AG08396 (cell line): ENCODE measurements at regions not wholly inside any gene's neighbourhood (a gene's known extent, or its start where the extent isn't known, plus 50 kb on each side); places are given as distances from the start of the nearest gene placed in this dataset.
"Not testable (repeated sequence)": the region's sequence is repeated elsewhere in the genome, so short reads cannot be mapped to it uniquely, and the experiment has no call there.

Experiments used
- DNase-seq: peaks from one replicate; pipeline ENCODE4 v3.0.0; 2012; ENCODE audit warnings: low spot score, mixed read lengths

- no peak for DNase-seq
Measured at GRCh38 chr10:131580674-131581073, 269.2 kb upstream of the TCERG1L start.

- DNase-seq, result not testable (repeated sequence)
Measured at GRCh38 chr10:131581547-131581946, 270.0 kb upstream of the TCERG1L start.

DNA sequence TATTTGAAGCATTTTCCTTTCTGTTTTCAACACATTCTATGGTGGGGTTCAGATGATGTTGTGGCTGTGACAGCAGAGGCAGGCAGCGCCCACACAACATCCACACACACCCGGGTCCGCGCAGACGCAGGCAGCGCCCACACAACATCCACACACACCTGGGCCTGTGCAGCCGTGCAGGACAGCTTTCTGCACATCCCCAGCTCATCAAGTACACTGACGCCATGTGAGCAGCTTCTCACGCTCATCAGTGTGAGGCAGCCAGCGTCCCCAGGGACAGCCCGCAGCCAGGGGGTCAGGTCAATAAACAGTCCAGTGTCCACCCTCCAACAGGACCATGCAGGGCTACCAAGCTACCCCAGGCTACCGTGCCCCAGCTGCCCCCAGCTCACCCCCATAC, 272.8 kb upstream of the TCERG1L start:
- no peak for DNase-seq

DNA sequence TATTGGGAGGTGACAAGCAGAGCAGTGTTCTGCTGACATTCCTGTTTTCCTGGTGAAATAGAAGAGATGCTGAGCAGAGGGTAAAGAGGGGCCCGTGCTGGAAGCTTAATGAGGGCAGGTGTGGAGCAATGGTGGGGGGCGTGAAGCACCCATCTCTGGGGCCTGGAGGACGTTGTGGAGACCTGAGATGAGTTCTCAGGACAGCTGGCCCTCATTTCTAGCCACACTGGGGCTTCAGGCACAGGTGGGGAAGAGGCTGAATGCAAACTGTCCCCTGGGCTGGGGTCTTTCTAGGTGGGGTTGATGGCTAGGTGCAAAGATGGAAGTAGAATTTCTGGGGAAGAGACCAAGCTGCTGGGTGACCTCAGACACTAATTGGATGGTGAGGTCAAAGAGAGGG, 274.2 kb upstream of the TCERG1L start:
- DNase-seq, result no peak

DNA sequence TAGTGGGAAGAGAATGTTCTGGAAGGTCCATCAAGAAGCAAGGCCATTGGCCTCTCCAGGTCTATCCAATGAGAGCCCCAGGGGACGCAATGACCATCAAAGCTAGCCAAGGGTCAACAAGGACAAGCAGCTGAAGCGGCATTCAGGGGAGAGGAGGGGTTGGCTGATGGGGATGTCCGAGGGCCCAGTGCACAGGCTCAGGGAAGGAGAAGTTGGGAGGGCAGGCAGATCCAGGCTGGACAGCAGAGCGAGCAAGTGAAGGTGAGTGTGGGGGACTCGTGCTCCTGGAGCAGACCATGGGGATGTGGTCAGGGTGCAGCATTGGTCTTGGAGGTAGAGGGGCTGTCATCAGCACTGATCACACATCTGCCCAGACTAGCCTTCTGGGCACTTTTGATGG, 275.4 kb upstream of the TCERG1L start:
- no peak for DNase-seq

- no peak for DNase-seq
Measured at GRCh38 chr10:131587976-131588680, 276.6 kb upstream of the TCERG1L start.

DNA sequence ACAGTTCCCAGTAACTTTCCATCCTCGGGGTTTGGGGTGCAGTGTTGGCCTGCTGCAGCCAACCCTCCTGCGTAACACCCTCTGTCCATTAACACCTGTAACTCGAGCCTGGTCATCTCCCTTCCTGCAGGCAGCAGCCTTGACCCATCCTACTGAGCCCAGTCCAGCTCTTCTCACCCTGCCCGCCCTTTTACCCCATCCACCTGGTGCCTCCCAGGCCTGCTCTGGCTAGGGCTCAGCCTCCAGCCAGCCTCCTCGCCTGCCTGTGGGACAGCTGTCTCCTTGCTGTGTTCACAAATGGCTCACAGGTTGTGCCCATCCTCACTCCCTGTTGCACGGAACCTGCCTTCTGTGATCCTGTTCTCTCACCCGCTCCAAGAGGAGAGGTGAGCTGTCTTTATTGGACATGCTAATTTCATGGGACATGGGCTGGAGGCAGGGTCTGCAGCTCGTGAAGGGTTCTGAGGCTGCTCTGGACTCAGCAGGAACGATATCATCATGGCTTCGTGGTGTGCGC, 277.2 kb upstream of the TCERG1L start:
- DNase-seq, result no peak

- no peak for DNase-seq
Measured at GRCh38 chr10:131590567-131590966, 279.0 kb upstream of the TCERG1L start.

DNA sequence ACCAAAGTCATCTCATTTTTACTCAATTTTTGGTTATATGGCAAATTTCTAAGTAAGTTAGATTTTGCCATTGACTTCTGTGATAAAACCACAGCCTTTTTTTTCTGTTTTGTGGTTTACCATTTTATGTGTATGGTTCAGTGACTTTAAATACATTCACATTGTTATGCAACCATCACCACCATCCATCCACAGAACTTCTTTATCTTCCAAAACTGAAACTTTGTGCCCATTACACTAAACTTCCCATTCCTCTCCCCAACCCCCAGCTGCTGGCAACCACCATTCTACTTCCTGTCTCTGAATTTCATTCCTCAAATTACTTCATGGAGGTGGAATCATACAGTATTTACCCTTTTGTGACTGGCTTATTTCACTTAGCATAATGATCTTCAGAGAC, 280.4 kb upstream of the TCERG1L start:
- DNase-seq, result no peak

GRCh38 chr10:131609176-131609575, 291.6 kb upstream of the PPP2R2D start:
- DNase-seq, result no peak

DNA sequence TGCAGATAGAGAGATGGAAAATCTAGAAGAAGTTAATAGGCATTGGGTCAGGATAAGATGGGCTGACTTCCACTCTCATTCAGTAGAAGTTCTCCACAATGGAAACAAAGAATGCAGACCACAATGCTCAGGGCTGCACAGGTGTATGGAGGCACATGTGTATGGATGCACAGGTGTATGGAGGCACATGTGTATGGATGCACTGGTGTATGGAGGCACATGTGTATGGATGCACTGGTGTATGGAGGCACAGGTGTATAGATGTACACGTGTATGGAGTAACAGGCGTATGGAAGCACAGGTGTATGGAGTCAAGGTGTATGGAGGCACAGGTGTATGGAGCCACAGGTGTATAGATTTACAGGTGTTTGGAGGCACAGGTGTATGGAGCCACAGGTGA, 285.7 kb upstream of the PPP2R2D start:
- DNase-seq, result no peak

- no peak for DNase-seq
Measured at GRCh38 chr10:131616040-131616439, 284.8 kb upstream of the PPP2R2D start.

DNA sequence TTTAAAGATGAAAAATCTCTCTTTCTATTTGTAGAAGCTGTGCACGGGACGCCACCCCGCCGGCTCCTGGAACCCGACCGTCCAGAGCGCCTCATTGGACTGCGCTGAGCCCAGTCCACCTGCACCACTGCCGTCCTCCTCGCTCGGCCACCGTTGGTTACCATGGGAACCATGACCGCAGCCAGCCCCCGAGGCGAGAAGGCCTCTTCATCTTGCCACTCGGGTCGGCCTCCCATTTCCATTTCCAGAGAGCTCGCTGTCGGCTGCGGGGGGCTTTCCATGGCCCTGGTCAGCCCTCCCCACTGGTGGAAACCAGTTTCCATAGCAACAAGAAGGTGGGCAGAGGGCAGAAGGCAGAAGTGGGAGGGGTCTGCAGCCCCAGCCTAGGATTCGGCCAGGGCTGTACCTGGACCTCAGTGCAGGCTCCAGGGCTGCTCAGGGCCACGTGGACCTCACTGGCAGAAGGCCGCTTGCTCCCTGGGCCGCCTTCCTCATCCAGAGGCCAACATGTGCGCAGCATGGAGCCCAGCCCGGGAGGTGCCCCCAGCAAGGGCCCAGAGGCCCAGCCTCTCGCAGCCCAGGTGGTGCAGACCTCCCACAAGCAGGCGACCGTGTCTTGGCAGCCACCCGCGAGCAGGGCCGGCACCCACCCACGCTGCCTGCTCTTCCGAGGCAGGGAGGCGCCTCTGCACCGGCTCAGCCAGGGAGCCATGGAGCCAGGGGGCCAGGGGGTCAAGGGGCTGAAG, 283.5 kb upstream of the PPP2R2D start:
- DNase-seq, result no peak

- no peak for DNase-seq
Measured at GRCh38 chr10:131618587-131619267, 282.1 kb upstream of the PPP2R2D start.

- DNase-seq, result no peak
Measured at GRCh38 chr10:131620314-131620713, 280.5 kb upstream of the PPP2R2D start.

DNA sequence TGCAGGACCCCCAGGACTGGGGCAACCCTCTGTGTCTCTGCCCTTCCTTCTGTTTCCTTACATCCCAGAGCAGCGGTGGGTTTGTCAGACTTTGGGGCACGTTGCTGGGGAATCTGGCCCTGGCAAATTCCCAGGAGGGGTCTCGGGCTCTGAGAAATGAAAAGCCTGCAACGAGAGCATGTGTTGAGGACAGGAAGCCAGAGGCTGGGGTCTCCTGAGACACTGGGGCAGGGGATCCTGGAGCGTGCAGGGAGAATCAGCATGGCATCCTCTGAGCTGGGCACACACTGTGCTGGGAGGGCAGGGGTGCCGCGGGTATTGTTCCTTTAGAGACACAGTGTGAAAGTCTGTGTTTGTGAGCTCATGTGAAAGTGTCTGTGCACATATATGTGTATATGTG, 279.9 kb upstream of the PPP2R2D start:
- DNase-seq, result no peak

GRCh38 chr10:131621784-131622624, 278.8 kb upstream of the PPP2R2D start:
- DNase-seq, result no peak

GRCh38 chr10:131625041-131625440, 275.8 kb upstream of the PPP2R2D start:
- no peak for DNase-seq

- DNase-seq, result no peak
Measured at GRCh38 chr10:131626274-131626673, 274.5 kb upstream of the PPP2R2D start.

GRCh38 chr10:131629026-131629770, 271.6 kb upstream of the PPP2R2D start:
- no peak for DNase-seq

DNA sequence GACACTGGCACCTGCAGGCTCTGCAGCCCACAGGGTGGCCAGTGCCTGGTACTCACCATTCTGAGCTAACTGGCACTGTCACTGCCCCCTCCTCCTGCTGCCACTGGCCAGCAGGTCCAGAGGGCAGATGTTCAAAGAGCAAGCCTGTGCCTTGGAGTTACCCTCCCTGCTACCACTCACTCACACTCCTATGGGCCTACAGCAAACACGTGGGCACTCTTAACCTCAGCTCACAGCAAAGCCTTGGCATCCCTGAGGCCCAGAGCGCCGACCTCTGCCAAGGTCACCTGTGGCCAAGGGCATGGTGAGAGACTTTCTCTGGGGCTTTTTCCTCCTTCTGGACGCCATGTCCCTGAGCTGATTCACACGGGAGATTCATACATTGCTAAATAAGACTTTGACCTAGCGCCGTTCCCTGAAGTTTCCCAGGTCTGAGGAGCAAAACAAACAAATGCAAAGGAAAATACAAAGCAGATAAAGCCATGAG, 270.0 kb upstream of the PPP2R2D start:
- DNase-seq, result no peak
